MM.1S (cell line): ENCODE measurements at regions not wholly inside any gene's neighbourhood (a gene's known extent, or its start where the extent isn't known, plus 50 kb on each side); places are given as distances from the start of the nearest gene placed in this dataset.

Experiments used
- CTCF ChIP-seq: fragments of 300-600 bp; sonication (generic); IDR thresholded peaks from 2 replicates; pipeline ENCODE4 v1.5.1; 2016; ENCODE audit warnings: antibody characterized with exemption, low read length, mixed read lengths
- EZH2 ChIP-seq: fragments of 300-600 bp; sonication (generic); optimal IDR thresholded peaks from 2 replicates; pipeline ENCODE3; 2017; ENCODE audit warnings: low read depth, mild to moderate bottlenecking, antibody characterized with exemption, low read length, mixed read lengths

GRCh38 chr7:25970356-25970755 lies 181.6 kb upstream of the NFE2L3 start:
- TF ChIP-seq CTCF (no peak), EZH2 (no peak)
